GM23248 (cell line): ENCODE measurements at regions not wholly inside any gene's neighbourhood (a gene's known extent, or its start where the extent isn't known, plus 50 kb on each side); places are given as distances from the start of the nearest gene placed in this dataset.

Experiments used
- DNase-seq: peaks from one replicate; pipeline ENCODE4 v3.0.0-alpha.2; 2015
- H2AFZ ChIP-seq: fragments of 200-600 bp; sonication (generic); 2 replicates; pipeline ENCODE4 v1.6.1; 2016; ENCODE audit warnings: antibody characterized with exemption
- H3F3A ChIP-seq: fragments of 200-600 bp; sonication (generic); 2 replicates; pipeline ENCODE4 v1.6.1; 2016; ENCODE audit warnings: mild to moderate bottlenecking, antibody characterized with exemption, mixed run types; ENCODE audit not compliant: insufficient read depth
- H3K27ac ChIP-seq: fragments of 200-600 bp; sonication (generic); 2 replicates; pipeline ENCODE4 v1.5.1; 2016; ENCODE audit warnings: mild to moderate bottlenecking
- H3K27me3 ChIP-seq: fragments of 200-600 bp; sonication (generic); replicated peaks from 2 replicates; pipeline ENCODE4 v1.6.1; 2016; ENCODE audit warnings: mild to moderate bottlenecking; ENCODE audit not compliant: insufficient read depth
- H3K36me3 ChIP-seq: fragments of 200-600 bp; sonication (generic); 2 replicates; pipeline ENCODE4 v1.6.1; 2016; ENCODE audit warnings: low read depth, mild to moderate bottlenecking
- H3K4me1 ChIP-seq: fragments of 200-600 bp; sonication (generic); 2 replicates; pipeline ENCODE4 v1.6.1; 2016; ENCODE audit warnings: mild to moderate bottlenecking; ENCODE audit not compliant: insufficient read depth
- H3K4me2 ChIP-seq: fragments of 200-600 bp; sonication (generic); one replicate; pipeline ENCODE4 v1.6.1; 2016; ENCODE audit warnings: mild to moderate bottlenecking; ENCODE audit not compliant: unreplicated experiment
- H3K4me3 ChIP-seq: fragments of 200-600 bp; sonication (generic); 2 replicates; pipeline ENCODE4 v1.5.1; 2016; ENCODE audit warnings: mild to moderate bottlenecking
- H3K79me2 ChIP-seq: fragments of 200-600 bp; sonication (generic); 2 replicates; pipeline ENCODE4 v1.6.1; 2016; ENCODE audit warnings: mild to moderate bottlenecking; ENCODE audit not compliant: insufficient read depth
- H3K9ac ChIP-seq: fragments of 200-600 bp; sonication (generic); 2 replicates; pipeline ENCODE4 v1.6.1; 2016; ENCODE audit warnings: mild to moderate bottlenecking
- H3K9me2 ChIP-seq: fragments of 200-600 bp; sonication (generic); 2 replicates; pipeline ENCODE4 v1.6.1; 2016; ENCODE audit warnings: mixed run types, mild to moderate bottlenecking, moderate library complexity; ENCODE audit not compliant: insufficient read depth
- H3K9me3 ChIP-seq: fragments of 200-600 bp; sonication (generic); one replicate; pipeline ENCODE4 v1.6.1; 2017; ENCODE audit warnings: low read depth
- H4K20me1 ChIP-seq: fragments of 200-600 bp; sonication (generic); 2 replicates; pipeline ENCODE4 v1.6.0; 2016; ENCODE audit not compliant: insufficient read depth
- EZH2 ChIP-seq: fragments of 200-600 bp; sonication (generic); IDR thresholded peaks from 2 replicates; pipeline ENCODE4 v1.6.1; 2018; ENCODE audit warnings: antibody characterized with exemption, mild to moderate bottlenecking; ENCODE audit not compliant: insufficient read depth, poor library complexity, severe bottlenecking
- EZH2phosphoT487 ChIP-seq: fragments of 200-600 bp; sonication (generic); IDR thresholded peaks from 2 replicates; pipeline ENCODE4 v1.6.1; 2018; ENCODE audit warnings: antibody characterized with exemption, moderate library complexity, mild to moderate bottlenecking, low read depth; ENCODE audit not compliant: insufficient read depth
- WGBS, 2 experiments: methylation state at CpG; one replicate each; pipeline ENCODE4 v1.1.6; 2015 to 2017; ENCODE audit warnings: low lambda C conversion rate in 2 of 2, low coverage in 1 of 2; ENCODE audit errors: missing lambda C conversion rate in 2 of 2; 5-methylcytosine and 5-hydroxymethylcytosine counted together
- in situ Hi-C: fragments of 300-500 bp; cut with MboI; formaldehyde crosslinking; loops from 2 replicates; pipeline ENCODE4 v1.15.0; 2020

- Histone ChIP-seq H3K4me3 (no peak overlapping the region), H3F3A (no peaks in the 10 kb centered on the region), H3K9me2 (no peaks in the 10 kb centered on the region), H3K36me3 (no peaks in the 10 kb centered on the region), H2AFZ (no peak overlapping the region), H3K27me3 (no peaks in the 10 kb centered on the region), H3K9me3 (no peaks in the 10 kb centered on the region), H3K79me2 (no peaks in the 10 kb centered on the region), H3K27ac (no peak overlapping the region), H4K20me1 (no peaks in the 10 kb centered on the region), H3K9ac (no peak overlapping the region), H3K4me2 (no peak overlapping the region), H3K4me1 (no peaks in the 10 kb centered on the region)
- in situ Hi-C loops = no loop called here
- DNase-seq = no peak
- no peak for TF ChIP-seq EZH2
- TF ChIP-seq EZH2phosphoT487 = no peak
- WGBS, 2 experiments = 36 to 43% methylated on average over 5 of the region's 5 CpGs
Observed at GRCh38 chr1:4415476-4415875, 238.9 kb upstream of the AJAP1 start.

GRCh38 chr1:4416189-4416588, 238.2 kb upstream of the AJAP1 start:
- Histone ChIP-seq H3K4me1 (no peaks in the 10 kb centered on the region), H3K27ac (no peak overlapping the region), H3K9ac (no peak overlapping the region), H3K9me2 (no peaks in the 10 kb centered on the region), H3K9me3 (no peaks in the 10 kb centered on the region), H3K36me3 (no peaks in the 10 kb centered on the region), H3F3A (no peaks in the 10 kb centered on the region), H3K4me3 (no peak overlapping the region), H2AFZ (no peak overlapping the region), H3K4me2 (no peak overlapping the region), H3K79me2 (no peaks in the 10 kb centered on the region), H3K27me3 (no peaks in the 10 kb centered on the region), H4K20me1 (no peaks in the 10 kb centered on the region)
- DNase-seq = no peak
- TF ChIP-seq EZH2phosphoT487 (no peak), EZH2 (no peak)
- in situ Hi-C loops = no loop called here
- WGBS, 2 experiments = 11% methylated on average over 5 of the region's 5 CpGs

- no peak for DNase-seq
- Histone ChIP-seq H3K27ac (no peak overlapping the region), H2AFZ (no peak overlapping the region), H3K9me2 (no peaks in the 10 kb centered on the region), H3K36me3 (no peaks in the 10 kb centered on the region), H3K4me2 (no peak overlapping the region), H4K20me1 (no peaks in the 10 kb centered on the region), H3K27me3 (no peaks in the 10 kb centered on the region), H3F3A (no peaks in the 10 kb centered on the region), H3K4me3 (no peak overlapping the region), H3K9me3 (no peaks in the 10 kb centered on the region), H3K4me1 (no peaks in the 10 kb centered on the region), H3K79me2 (no peaks in the 10 kb centered on the region), H3K9ac (no peak overlapping the region)
- in situ Hi-C loops = no loop called here
- WGBS, 2 experiments = 46 to 54% methylated on average over 7 of the region's 7 CpGs
- TF ChIP-seq EZH2 = no peak
- TF ChIP-seq EZH2phosphoT487 = no peak
Observed at GRCh38 chr1:4418021-4418420, 236.4 kb upstream of the AJAP1 start.

GRCh38 chr1:4421986-4422385, 232.4 kb upstream of the AJAP1 start:
- no peak overlapping the region for H3K4me3 ChIP-seq
- in situ Hi-C loops = no loop called here
- H3K4me2 ChIP-seq = no peak overlapping the region
- H3K9ac ChIP-seq = no peak overlapping the region
- H3K9me3 ChIP-seq = no peaks in the 10 kb centered on the region
- H4K20me1 ChIP-seq = no peaks in the 10 kb centered on the region
- H3K9me2 ChIP-seq = no peaks in the 10 kb centered on the region
- 11 to 13% methylated on average over 5 of the region's 5 CpGs for WGBS, 2 experiments
- no peaks in the 10 kb centered on the region for H3K36me3 ChIP-seq
- no peaks in the 10 kb centered on the region for H3K4me1 ChIP-seq
- H2AFZ ChIP-seq = no peak overlapping the region
- no peak for DNase-seq
- no peak overlapping the region for H3K27ac ChIP-seq
- no peaks in the 10 kb centered on the region for H3K27me3 ChIP-seq
- no peak for TF ChIP-seq EZH2phosphoT487
- no peaks in the 10 kb centered on the region for H3K79me2 ChIP-seq
- no peaks in the 10 kb centered on the region for H3F3A ChIP-seq
